BE2C (cell line): ENCODE measurements at regions not wholly inside any gene's neighbourhood (a gene's known extent, or its start where the extent isn't known, plus 50 kb on each side); places are given as distances from the start of the nearest gene placed in this dataset.
"Not testable (repeated sequence)": the region's sequence is repeated elsewhere in the genome, so short reads cannot be mapped to it uniquely, and the experiment has no call there.

ENCODE experiments used
- DNase-seq: peaks from one replicate; pipeline ENCODE4 v3.0.0-alpha.2; 2020
- H3K27me3 ChIP-seq: fragments of 250-450 bp; sonication (Bioruptor Pico); 2 replicates; pipeline ENCODE4 v1.5.1; 2020; ENCODE audit warnings: mild to moderate bottlenecking
- H3K36me3 ChIP-seq: fragments of 250-450 bp; sonication (Bioruptor Pico); 2 replicates; pipeline ENCODE4 v1.5.1; 2020; ENCODE audit warnings: mild to moderate bottlenecking
- H3K4me1 ChIP-seq: fragments of 250-450 bp; sonication (Bioruptor Pico); 2 replicates; pipeline ENCODE4 v1.5.1; 2020
- H3K4me3 ChIP-seq: 2 replicates; pipeline ENCODE4 v1.5.1; 2011; ENCODE audit warnings: low read depth, low read length
- H3K9me3 ChIP-seq: fragments of 250-450 bp; sonication (Bioruptor Pico); 2 replicates; pipeline ENCODE4 v1.5.1; 2020
- TF ChIP-seq, protein P1 (sequence below): IDR thresholded peaks from 2 replicates; pipeline ENCODE4 v1.5.1; 2012; ENCODE audit warnings: mild to moderate bottlenecking, low read depth, low read length

DNA sequence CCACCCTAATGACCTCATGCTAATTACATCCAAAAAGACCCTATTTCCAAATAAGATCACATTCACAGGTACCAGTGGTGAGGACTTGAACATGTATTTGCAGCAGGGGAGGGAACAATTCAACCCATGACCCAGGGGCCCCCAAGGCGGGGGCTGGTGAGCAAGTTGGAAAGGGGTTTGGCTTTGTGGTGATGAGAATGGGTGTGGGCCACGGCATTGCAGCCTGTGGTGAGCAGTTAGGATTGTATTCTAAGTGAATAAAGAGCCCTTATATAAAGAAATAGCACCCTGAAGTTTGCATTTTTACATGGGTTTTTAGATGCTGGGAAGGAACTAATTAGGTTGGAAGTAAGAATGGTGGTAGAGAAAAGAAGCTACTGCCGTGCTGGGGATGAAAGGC, 694.2 kb downstream of the EFNB2 start:
- no peak for DNase-seq
- TF ChIP-seq, protein P1, sequence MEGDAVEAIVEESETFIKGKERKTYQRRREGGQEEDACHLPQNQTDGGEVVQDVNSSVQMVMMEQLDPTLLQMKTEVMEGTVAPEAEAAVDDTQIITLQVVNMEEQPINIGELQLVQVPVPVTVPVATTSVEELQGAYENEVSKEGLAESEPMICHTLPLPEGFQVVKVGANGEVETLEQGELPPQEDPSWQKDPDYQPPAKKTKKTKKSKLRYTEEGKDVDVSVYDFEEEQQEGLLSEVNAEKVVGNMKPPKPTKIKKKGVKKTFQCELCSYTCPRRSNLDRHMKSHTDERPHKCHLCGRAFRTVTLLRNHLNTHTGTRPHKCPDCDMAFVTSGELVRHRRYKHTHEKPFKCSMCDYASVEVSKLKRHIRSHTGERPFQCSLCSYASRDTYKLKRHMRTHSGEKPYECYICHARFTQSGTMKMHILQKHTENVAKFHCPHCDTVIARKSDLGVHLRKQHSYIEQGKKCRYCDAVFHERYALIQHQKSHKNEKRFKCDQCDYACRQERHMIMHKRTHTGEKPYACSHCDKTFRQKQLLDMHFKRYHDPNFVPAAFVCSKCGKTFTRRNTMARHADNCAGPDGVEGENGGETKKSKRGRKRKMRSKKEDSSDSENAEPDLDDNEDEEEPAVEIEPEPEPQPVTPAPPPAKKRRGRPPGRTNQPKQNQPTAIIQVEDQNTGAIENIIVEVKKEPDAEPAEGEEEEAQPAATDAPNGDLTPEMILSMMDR, result no peak

GRCh38 chr13:105838231-105838630, 697.2 kb downstream of the EFNB2 start:
- no peaks in the 10 kb centered on the region for H3K36me3 ChIP-seq
- no peaks in the 10 kb centered on the region for H3K4me1 ChIP-seq
- H3K4me3 ChIP-seq, result no peak overlapping the region
- TF ChIP-seq, protein P1, result no peak
- no peak for DNase-seq
- no peaks in the 10 kb centered on the region for H3K9me3 ChIP-seq
- H3K27me3 ChIP-seq, result no peaks in the 10 kb centered on the region

More for the DNA sequence above, 694.2 kb downstream of the EFNB2 start:
- no peak overlapping the region for H3K4me3 ChIP-seq
- no peaks in the 10 kb centered on the region for H3K36me3 ChIP-seq
- H3K4me1 ChIP-seq, result no peaks in the 10 kb centered on the region
- H3K27me3 ChIP-seq, result no peaks in the 10 kb centered on the region
- no peaks in the 10 kb centered on the region for H3K9me3 ChIP-seq

GRCh38 chr13:105837295-105837694, 698.2 kb downstream of the EFNB2 start:
- not testable (repeated sequence) for H3K9me3 ChIP-seq, H3K4me1 ChIP-seq, H3K27me3 ChIP-seq, H3K4me3 ChIP-seq, H3K36me3 ChIP-seq, DNase-seq

DNA sequence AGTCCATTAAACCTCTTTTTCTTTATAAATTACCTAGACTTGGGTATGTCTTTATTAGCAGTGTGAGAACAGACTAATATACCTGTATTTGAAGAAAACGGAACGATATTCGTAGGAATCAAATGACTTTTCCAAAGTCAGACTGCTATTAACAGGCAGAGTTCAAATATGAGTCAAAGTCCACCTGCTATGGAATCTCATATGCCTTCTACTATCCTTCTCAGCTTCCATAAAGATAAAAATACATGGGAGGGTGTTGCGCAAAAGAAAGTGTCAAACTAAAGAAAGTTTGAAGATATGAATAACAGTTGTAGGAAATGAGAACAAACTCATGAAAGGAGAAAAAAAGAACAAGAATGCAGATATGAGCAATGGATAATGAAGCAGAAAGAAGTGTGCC, 704.6 kb downstream of the EFNB2 start:
- DNase-seq, result no peak
- no peaks in the 10 kb centered on the region for H3K9me3 ChIP-seq
- TF ChIP-seq, protein P1, result no peak

GRCh38 chr13:105827111-105827809, 708.2 kb downstream of the EFNB2 start:
- DNase-seq, result no peak
- H3K27me3 ChIP-seq, result no peaks in the 10 kb centered on the region
- H3K4me1 ChIP-seq, result no peaks in the 10 kb centered on the region
- TF ChIP-seq, protein P1, result no peak
- no peaks in the 10 kb centered on the region for H3K9me3 ChIP-seq
- H3K4me3 ChIP-seq, result no peak overlapping the region
- H3K36me3 ChIP-seq, result no peaks in the 10 kb centered on the region

More for the DNA sequence above, 704.6 kb downstream of the EFNB2 start:
- Histone ChIP-seq H3K27me3 (no peaks in the 10 kb centered on the region), H3K4me1 (no peaks in the 10 kb centered on the region), H3K36me3 (no peaks in the 10 kb centered on the region), H3K4me3 (no peak overlapping the region)

GRCh38 chr13:105825071-105825470, 710.4 kb downstream of the EFNB2 start:
- Histone ChIP-seq H3K36me3 (no peaks in the 10 kb centered on the region), H3K27me3 (no peaks in the 10 kb centered on the region), H3K4me3 (no peak overlapping the region), H3K9me3 (no peaks in the 10 kb centered on the region), H3K4me1 (no peaks in the 10 kb centered on the region)
- TF ChIP-seq, protein P1, result no peak
- no peak for DNase-seq

GRCh38 chr13:105821337-105821736, 714.1 kb downstream of the EFNB2 start:
- no peaks in the 10 kb centered on the region for H3K4me1 ChIP-seq
- no peak for DNase-seq
- no peaks in the 10 kb centered on the region for H3K27me3 ChIP-seq
- no peak overlapping the region for H3K4me3 ChIP-seq
- no peaks in the 10 kb centered on the region for H3K36me3 ChIP-seq
- H3K9me3 ChIP-seq, result no peaks in the 10 kb centered on the region
- TF ChIP-seq, protein P1, result no peak
